GM21825 (cell line): ENCODE measurements at regions not wholly inside any gene's neighbourhood (a gene's known extent, or its start where the extent isn't known, plus 50 kb on each side); places are given as distances from the start of the nearest gene placed in this dataset.
"Not testable (repeated sequence)": the region's sequence is repeated elsewhere in the genome, so short reads cannot be mapped to it uniquely, and the experiment has no call there.

ENCODE experiments used
- ATAC-seq: cut with Tn5 transposase; IDR thresholded peaks from one replicate; pipeline ENCODE4 v1.9.1; 2021; ENCODE audit warnings: mild to moderate bottlenecking, moderate library complexity; ENCODE audit not compliant: unreplicated experiment

GRCh38 chr1:25134307-25134706, 98.0 kb downstream of the SYF2 start:
- ATAC-seq: no peak

DNA sequence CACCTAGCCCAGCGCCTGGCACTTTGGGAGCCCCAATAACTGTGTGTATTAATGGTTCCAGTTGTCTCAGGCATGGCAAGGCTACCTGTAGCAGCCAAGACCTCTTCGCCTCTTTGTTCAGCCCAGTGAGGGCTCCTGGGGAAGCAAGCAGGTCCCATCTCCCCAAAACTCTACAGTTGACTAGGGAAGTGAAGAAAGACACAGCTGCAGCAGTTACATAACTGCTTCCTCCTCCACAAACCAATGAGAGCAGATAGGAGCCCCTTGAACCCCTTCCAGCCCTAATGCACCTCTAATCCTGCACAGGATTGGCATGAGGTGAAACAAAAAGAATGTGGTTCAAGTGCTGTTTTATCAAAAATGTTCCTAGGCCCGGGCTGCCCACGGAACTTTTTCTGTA, 100.5 kb downstream of the SYF2 start:
- ATAC-seq: no peak

DNA sequence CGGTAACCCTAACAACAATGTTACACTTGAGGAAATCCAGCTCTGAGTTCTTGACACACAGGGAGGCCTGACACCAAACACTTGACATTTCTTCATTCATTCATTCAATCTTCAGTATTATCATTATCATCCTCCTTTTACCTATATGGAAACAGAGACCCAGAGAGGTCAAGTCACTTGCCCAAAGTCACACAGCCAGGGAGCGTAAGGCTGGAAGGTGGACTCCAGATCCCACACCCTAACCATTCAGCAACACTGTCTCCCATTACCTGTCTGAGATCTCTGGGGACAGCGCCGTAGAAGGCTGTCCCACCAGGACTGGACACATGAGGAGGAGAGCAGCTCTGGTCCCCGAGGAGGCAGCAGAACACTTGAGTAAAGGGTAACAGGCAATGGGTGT, 101.4 kb downstream of the SYF2 start:
- no peak for ATAC-seq

- no peak for ATAC-seq
Observed at GRCh38 chr1:25129380-25129779, 102.9 kb downstream of the SYF2 start.

GRCh38 chr1:25128121-25128621, 104.1 kb downstream of the SYF2 start:
- no peak for ATAC-seq

- no peak for ATAC-seq
Observed at GRCh38 chr1:25126562-25126961, 105.7 kb downstream of the SYF2 start.

- no peak for ATAC-seq
Observed at GRCh38 chr1:25123551-25123950, 108.8 kb downstream of the SYF2 start.

DNA sequence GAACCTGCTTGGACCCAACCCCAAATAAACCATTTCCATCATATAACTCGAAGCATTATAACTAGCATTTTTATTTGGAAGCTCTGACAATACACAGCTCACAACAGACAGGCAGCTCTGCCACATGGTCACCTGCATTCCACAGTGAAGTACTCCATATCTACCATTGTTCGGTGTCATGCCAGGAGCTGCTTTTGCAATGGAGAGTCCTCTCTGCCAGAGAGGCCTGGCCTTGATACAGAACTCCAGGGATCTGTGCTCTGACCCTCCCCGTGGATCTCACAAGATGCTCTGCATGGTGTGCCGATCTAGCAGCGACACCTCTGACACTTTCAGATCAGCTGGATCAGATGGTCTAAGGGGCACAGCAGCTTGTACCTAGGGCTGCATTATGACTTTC, 109.6 kb downstream of the SYF2 start:
- no peak for ATAC-seq

DNA sequence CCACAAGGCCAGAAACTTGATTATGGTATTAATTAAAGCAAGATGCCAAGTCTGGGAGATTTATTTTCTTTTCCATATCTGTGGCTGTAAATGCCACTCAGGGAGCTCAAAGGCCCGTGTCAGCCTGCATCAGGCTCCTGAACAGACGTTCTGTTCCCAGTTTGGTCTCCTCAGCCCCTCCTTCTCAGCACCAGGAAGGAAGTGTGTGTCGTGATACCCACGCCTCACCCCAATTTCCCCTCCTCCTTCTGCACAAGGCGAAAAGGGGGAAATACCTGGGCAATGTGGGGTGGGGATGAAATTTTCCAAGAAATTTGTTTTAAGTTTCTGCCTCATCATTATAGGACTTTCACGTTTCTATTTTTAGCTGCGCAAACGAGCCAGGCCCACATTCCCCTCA, 112.0 kb downstream of the SYF2 start:
- ATAC-seq: no peak

- ATAC-seq: no peak
Observed at GRCh38 chr1:25118546-25118945, 113.8 kb downstream of the SYF2 start.

- no peak for ATAC-seq
Observed at GRCh38 chr1:25117233-25117823, 115.0 kb downstream of the SYF2 start.

DNA sequence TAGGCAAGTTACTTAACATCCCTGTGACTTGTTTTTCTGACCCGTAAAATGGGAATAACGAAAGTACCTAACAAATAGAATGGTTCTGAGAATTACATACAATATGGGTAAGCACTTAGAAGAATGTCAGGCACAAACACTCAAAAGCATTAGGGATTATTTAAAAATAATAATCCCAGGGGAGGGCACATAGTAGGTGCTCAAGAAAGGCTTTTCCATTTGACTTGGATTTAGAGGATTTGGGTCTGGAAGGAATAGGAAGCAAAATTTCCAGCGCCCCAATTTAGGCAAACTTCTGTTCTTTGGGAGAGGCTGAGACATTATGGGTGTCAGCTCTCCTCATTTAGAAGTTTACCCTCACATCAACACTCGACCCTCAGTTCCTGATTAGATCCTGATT, 115.5 kb downstream of the SYF2 start:
- ATAC-seq: no peak

DNA sequence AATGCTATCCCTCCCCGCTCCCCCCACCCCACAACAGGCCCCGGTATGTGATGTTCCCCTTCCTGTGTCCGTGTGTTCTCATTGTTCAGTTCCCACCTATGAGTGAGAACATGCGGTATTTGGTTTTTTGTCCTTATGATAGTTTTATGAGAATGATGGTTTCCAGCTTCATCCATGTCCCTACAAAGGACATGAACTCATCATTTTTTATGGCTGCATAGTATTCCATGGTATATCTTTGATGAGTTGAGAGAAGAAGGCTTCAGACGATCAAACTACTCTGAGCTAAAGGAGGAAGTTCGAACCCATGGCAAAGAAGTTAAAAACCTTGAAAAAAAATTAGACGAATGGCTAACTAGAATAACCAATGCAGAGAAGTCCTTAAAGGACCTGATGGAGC, 116.2 kb downstream of the SYF2 start:
- ATAC-seq: not testable (repeated sequence)

- no peak for ATAC-seq
Observed at GRCh38 chr1:25113731-25114130, 118.6 kb downstream of the SYF2 start.

DNA sequence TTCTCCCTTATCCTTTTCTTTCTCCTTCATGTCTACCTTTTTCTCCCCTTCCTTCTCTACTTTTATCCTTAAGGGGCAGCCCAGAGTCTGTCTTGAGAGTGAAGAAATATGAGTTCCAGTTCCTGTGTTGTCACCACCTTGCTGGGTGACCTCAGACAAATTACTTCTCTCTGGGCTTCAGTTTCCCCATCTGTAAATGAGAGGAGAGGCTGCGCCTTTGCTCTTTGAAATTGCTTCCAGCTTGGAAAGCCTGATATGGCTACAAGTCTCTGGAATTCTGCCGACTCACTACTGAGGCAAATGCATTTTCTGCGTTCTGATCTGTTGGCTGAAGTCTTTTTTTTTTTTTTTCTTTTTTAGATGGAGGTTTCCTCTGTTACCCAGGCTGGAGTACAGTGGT, 119.2 kb downstream of the SYF2 start:
- no peak for ATAC-seq

- no peak for ATAC-seq
Observed at GRCh38 chr1:25112400-25112799, 119.9 kb downstream of the SYF2 start.

GRCh38 chr1:25111706-25112105, 120.6 kb downstream of the SYF2 start:
- ATAC-seq: no peak

- no peak for ATAC-seq
Observed at GRCh38 chr1:25110485-25110884, 121.8 kb downstream of the SYF2 start.

DNA sequence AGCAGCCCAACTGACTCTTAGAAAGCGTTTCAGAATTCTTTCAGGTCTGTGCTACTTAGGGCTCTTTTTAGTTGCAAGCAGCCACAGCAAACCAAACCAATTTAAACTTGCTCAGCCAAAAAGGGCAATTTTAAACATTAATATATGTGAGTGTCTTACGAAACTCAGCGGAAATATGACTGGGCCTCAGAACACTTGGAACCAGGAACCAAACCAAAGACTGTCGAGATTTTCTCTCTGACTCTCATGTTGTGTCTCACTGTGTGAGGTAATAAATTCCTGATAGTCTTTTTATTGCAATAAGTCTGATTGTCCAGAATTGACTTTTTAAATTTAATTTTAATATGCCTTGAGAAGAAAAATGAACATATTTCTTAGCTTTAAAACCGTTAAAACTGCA, 122.3 kb downstream of the SYF2 start:
- no peak for ATAC-seq

DNA sequence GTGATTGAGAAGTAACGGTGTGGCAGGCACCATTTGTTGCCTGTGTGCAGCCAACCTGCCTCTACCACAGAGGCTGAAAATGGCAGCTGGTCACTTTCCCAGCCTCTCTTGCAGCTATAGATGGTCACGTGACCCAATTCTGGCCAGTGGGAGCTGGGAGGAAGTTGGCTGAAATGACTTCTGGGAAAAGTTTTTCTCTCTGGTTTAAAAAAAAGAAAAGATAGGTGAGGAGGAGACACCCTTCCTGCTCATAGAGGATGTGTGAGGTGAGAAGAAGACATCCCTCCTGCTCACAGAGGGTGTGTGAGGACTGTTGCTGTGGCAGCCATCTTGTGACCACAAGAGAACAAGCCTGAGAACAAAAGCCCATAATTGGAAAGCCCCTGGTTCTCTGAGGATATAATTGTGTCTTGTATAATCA, 122.8 kb downstream of the SYF2 start:
- ATAC-seq: no peak

GRCh38 chr1:25107643-25108010, 124.7 kb downstream of the SYF2 start:
- ATAC-seq: no peak

GRCh38 chr1:25106976-25107642, 125.2 kb downstream of the SYF2 start:
- ATAC-seq: no peak

GRCh38 chr1:25106352-25106751, 126.0 kb downstream of the SYF2 start:
- ATAC-seq: no peak
